M059J (cell line): ENCODE measurements at regions not wholly inside any gene's neighbourhood (a gene's known extent, or its start where the extent isn't known, plus 50 kb on each side); places are given as distances from the start of the nearest gene placed in this dataset.

Experiments used
- DNase-seq: peaks from one replicate; pipeline ENCODE4 v3.0.0-alpha.2; 2012; ENCODE audit warnings: low read depth

- DNase-seq: no peak
Observed at GRCh38 chr4:14028862-14029261, 401.3 kb upstream of the BOD1L1 start.

- no peak for DNase-seq
Observed at GRCh38 chr4:14035076-14035475, 407.6 kb upstream of the BOD1L1 start.

DNA sequence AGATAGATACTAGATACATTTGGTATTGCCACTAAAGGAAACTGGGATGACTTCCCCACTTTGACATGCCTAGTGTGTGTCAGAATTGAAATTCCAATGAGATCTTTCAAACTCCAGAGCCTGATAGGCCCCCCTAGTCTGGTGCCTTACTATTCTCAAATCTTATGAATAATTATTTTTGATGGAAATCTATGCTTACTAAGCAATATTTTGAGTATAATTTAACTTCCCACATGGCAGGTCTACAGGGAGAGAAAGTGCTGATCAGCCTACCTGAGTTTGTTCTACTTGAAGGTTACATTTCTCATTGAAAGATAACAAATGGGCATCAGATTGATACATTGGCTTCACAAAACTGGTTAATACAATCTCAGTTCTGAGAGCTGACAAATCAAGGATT lies 415.7 kb upstream of the BOD1L1 start:
- DNase-seq: no peak

DNA sequence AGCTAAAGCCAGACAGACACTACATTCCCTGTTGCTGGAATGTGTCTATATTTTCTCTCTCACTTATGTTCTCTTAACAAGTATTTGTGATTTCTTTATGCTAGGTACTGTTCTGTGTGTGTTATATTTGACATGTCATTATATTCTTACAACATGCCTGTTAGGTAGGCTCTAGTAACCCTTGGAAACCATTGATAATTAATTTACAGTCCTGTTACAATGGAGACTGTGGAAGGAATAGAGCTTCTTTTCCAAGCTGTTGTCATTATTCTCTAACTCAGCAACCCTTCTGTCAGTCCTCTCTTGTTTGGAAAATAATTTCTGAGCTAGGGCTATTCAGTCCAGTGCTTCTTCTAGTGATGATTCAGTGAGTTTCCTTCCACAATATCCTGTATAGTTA lies 419.1 kb upstream of the BOD1L1 start:
- no peak for DNase-seq

GRCh38 chr4:14047840-14048239 lies 420.3 kb upstream of the BOD1L1 start:
- no peak for DNase-seq

DNA sequence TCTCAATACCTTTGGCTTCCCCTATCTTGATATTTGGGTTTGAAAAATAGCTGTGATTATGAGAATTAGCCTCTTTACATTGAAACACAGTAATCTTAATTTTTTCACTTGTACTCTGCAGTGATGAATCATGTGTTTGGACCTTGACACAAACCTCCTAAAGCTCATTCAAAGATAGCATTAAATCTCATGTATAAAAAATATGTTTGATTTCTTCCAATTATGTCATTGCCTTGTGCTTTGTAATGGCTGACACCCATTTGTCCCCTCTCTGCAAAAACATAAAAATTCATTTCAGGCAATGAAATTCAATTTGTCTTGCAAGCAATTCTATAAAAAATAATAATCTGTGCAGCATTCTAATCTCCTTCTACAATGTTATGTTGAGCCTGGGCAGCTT lies 422.4 kb upstream of the BOD1L1 start:
- DNase-seq: no peak

- no peak for DNase-seq
Observed at GRCh38 chr4:14053291-14053690, 425.8 kb upstream of the BOD1L1 start.

DNA sequence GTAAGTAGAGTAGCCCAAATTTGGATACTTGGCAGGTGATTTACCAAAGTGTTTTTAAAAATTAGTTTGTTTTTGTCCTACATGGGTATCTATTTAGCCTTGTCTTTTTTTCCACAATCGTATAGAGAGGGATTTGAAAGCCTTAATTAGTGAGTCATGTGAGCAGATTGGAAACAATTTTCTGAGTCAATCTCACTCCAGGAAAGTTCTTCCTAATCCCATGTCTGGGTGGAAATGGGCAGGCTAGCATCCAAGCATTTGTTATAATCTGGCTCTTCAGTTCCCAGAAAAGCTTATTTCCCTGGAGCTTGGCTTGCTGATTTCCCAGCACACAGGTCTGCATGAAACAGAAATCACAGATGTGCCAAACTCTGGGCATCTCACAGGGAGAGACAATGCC lies 426.9 kb upstream of the BOD1L1 start:
- DNase-seq: no peak

GRCh38 chr4:14059006-14059405 lies 431.5 kb upstream of the BOD1L1 start:
- no peak for DNase-seq

- DNase-seq: no peak
Observed at GRCh38 chr4:14064984-14065383, 437.5 kb upstream of the BOD1L1 start.

GRCh38 chr4:14065406-14065805 lies 437.9 kb upstream of the BOD1L1 start:
- no peak for DNase-seq

DNA sequence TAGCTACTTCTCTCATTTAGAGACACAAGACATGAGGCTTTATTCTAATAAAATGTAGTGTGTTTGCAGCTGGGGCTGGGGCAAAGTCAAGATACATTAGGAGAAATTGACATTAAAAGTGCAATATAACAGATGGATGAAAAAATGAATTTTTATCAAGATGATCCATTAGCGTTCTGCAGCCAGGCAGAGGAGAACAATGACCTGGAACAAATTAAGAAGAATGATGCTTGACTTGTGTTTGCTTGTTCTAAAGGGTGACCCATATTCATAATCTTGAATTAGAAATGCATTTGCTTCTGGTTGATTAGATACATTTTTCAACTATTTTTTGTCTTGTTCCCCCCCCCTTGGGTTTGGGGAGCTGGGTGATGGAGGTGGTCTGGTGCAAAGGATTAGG lies 439.5 kb upstream of the BOD1L1 start:
- no peak for DNase-seq

- no peak for DNase-seq
Observed at GRCh38 chr4:14069886-14070285, 442.4 kb upstream of the BOD1L1 start.

DNA sequence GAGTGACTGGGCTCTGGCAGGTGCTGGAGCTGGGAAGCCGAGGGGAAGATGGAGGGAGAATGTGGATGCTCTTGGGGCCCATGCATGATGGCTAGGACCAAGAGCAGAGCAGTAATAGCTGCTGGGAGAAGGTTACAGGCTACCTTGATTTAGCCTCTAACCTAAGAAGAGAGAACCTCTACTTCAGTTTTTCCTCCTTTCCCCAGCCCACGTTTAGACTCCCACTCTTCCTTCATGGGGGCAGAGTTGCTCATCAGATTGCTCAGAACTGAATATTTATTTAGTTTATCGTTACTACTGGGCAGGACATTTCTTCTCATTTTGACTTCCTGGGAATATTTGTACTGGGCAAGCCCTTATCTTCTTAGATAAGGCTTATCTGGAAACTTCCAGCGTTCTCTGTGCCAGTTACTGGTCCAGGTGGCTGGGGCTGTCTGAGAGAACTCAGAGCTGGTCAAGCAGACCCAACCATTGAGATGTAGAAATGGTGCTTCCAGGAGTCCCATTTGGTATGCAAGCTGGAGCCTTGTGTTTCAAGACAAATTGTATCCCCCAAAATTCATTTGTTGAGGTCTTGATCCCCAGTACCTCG lies 442.9 kb upstream of the BOD1L1 start:
- no peak for DNase-seq

- no peak for DNase-seq
Observed at GRCh38 chr4:14072506-14072905, 445.0 kb upstream of the BOD1L1 start.

DNA sequence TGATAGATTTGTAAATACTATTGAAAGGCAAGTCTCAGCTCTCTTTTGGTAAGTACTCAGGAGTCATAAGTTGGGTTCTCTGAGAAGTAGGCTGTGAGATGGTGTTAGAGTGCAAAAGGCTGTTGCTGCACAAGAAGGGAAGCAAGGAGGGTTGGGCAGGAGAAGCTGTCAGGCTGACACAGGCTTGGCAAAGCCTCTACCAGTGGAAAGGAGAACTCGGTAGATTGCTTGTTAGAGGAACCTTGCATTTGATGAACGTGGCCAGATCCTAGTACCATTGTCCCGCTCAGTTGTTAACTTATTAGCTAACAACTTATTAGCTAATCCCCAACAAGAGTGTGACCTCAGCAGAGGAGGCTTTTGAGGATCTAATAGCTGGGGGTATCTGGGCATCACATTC lies 449.3 kb upstream of the BOD1L1 start:
- DNase-seq: no peak

GRCh38 chr4:14078326-14078725 lies 450.8 kb upstream of the BOD1L1 start:
- peak; percentile 47 for DNase-seq

- DNase-seq: no peak
Observed at GRCh38 chr4:14079601-14080000, 452.1 kb upstream of the BOD1L1 start.

DNA sequence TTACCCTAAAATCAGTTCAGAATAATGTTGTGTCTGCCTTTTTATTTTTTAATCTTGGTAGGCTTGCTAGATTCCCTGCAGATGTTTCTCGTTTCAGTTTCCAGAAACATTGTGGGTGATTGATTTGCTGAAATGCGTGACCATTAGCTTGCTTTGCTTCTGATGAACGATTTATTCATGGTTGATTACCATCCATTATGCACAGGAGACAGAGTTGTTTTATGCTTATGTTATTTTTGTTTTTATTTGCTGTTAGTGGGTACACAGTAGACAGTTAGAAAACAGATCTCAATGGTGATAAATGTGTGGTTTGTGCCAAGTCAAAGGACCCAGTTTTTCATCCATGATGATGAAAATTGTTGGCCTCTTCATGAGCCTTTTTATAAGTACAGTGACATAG lies 455.6 kb upstream of the BOD1L1 start:
- no peak for DNase-seq

DNA sequence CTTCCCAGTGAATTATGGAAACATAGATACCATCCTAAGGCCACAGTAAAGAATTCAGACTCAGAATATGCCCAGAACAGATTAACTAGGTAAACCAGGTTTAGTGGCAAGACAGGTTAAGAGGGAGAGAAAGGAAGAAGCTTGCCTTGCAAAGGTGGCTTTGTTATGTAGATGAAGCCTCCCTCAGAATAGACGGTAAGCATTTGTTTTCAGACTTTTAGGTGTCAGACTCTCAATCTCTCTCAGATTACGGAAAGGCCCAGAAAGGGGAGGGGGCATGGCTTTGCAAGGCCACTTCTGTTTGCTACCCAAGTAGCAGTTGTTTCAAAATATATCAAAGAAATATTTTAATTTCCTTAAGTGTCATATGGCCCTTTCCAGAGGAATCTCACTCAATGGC lies 457.1 kb upstream of the BOD1L1 start:
- no peak for DNase-seq

DNA sequence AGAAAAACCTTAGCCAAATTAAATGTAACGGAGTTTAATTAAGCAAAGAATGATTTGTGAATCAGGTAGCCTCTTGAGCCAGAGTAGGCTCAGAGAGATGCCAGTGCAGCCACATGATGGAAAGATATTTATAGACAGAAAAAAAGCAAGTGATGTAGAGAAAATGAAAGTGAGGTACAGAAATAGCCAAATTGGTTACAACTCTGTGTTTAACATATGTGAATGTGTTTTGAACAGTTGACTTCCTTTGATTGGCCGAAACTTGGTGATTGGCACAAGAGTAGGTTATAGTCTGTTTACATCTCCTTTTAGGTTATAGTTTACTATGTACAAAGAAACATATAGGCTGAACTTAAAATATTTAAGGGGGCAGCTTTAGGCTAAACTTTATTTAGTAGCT lies 459.9 kb upstream of the BOD1L1 start:
- no peak for DNase-seq

- DNase-seq: no peak
Observed at GRCh38 chr4:14087921-14088320, 460.4 kb upstream of the BOD1L1 start.

DNA sequence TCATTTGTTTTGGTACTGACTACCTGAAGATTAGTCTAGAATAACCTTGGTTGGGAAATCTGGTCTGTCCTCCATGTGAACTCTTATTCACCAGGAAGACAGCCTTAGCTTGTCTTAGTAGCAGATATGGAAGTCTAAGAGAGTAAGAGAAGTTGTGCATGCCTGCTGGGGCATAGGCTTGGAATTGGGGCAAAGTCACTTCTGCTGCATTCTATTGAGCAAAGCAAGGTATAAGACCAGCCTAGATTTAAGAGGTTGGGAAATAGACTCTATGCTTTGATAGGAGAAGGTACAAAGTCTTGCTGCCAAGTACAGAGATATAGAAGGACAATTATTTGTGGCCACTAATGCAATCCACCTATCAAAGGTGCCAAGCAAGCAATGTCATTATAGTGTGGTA lies 464.0 kb upstream of the BOD1L1 start:
- DNase-seq: no peak

GRCh38 chr4:14091966-14092365 lies 464.4 kb upstream of the BOD1L1 start:
- DNase-seq: peak; percentile 10

- peak; percentile 12 for DNase-seq
Observed at GRCh38 chr4:14092741-14093140, 465.2 kb upstream of the BOD1L1 start.
